ENCODE measurements at regions not wholly inside any gene's neighbourhood (a gene's known extent, or its start where the extent isn't known, plus 50 kb on each side); places are given as distances from the start of the nearest gene placed in this dataset.

DNA sequence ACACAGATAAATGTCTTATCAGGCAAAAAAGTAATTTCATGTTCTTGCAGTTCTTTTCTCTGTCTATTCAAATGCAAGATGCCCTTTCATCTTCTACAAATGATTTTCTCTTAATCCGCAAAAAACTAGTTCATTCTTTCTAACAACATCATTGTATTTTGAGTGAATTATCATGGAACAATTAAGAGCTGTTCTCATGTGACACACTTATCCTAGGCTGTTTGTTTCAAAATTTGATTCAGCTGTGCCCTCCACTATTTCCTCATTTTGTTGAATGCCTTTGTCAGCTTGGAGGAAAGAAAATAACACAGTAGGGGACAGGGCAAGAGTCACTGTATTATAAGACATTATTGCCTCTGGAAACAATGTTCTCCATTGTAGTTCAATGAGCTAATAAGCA is 396.9 kb downstream of the KCTD12 start:
- no peaks in the 10 kb centered on the region for H3K27me3 ChIP-seq (ENCODE audit: insufficient read depth)
- H3K9ac ChIP-seq = no peak overlapping the region
- no peak overlapping the region for H3K4me3 ChIP-seq (ENCODE audit: low read depth in 2 of 2, low read length in 1 of 2)
- H3F3A ChIP-seq (replicated peaks; ENCODE audit: insufficient read depth) = no peaks in the 10 kb centered on the region
- TF ChIP-seq RAD21 (IDR thresholded peaks at IDR 0.05; ENCODE audit: low read length) = no peak
- no peak for TF ChIP-seq NFIC (IDR thresholded peaks at IDR 0.05; ENCODE audit: borderline replicate concordance)
- TF ChIP-seq USF1 (IDR thresholded peaks at IDR 0.05; ENCODE audit: borderline replicate concordance, low read depth) = no peak
- no peak for TF ChIP-seq NRF1 (IDR thresholded peaks at IDR 0.05; ENCODE audit: low read depth, low read length)
- no peak for TF ChIP-seq GABPA (IDR thresholded peaks at IDR 0.05; ENCODE audit: low read depth)
- TF ChIP-seq SIN3A (IDR thresholded peaks at IDR 0.05; ENCODE audit: borderline replicate concordance, low read depth, low read length) = no peak
- no peak for TF ChIP-seq FOXM1 (IDR thresholded peaks at IDR 0.05; ENCODE audit: low read depth)
- TF ChIP-seq USF2 (IDR thresholded peaks at IDR 0.05; ENCODE audit: borderline replicate concordance, low read depth, low read length) = no peak
- no peak for TF ChIP-seq FOSL2 (IDR thresholded peaks at IDR 0.05; ENCODE audit: borderline replicate concordance, low read depth)
- TF ChIP-seq RFX5 (IDR thresholded peaks at IDR 0.05; ENCODE audit: low read length) = no peak
- TF ChIP-seq, protein P1, sequence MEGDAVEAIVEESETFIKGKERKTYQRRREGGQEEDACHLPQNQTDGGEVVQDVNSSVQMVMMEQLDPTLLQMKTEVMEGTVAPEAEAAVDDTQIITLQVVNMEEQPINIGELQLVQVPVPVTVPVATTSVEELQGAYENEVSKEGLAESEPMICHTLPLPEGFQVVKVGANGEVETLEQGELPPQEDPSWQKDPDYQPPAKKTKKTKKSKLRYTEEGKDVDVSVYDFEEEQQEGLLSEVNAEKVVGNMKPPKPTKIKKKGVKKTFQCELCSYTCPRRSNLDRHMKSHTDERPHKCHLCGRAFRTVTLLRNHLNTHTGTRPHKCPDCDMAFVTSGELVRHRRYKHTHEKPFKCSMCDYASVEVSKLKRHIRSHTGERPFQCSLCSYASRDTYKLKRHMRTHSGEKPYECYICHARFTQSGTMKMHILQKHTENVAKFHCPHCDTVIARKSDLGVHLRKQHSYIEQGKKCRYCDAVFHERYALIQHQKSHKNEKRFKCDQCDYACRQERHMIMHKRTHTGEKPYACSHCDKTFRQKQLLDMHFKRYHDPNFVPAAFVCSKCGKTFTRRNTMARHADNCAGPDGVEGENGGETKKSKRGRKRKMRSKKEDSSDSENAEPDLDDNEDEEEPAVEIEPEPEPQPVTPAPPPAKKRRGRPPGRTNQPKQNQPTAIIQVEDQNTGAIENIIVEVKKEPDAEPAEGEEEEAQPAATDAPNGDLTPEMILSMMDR (IDR thresholded peaks at IDR 0.05) = no peak
- no peak for TF ChIP-seq EZH2phosphoT487 (IDR thresholded peaks at IDR 0.05; ENCODE audit: borderline replicate concordance, low read depth)
- TF ChIP-seq TEAD4 (IDR thresholded peaks at IDR 0.05; ENCODE audit: borderline replicate concordance, insufficient read depth) = no peak
- no peak for TF ChIP-seq FOXJ3 (CRISPR knock-in tag; IDR thresholded peaks at IDR 0.05)
- TF ChIP-seq POLR2AphosphoS5 (IDR thresholded peaks at IDR 0.05; ENCODE audit: low read depth, low read length) = no peak
- TF ChIP-seq SMC3 (IDR thresholded peaks at IDR 0.05; ENCODE audit: low read depth, low read length) = no peak
- TF ChIP-seq, protein P2, sequence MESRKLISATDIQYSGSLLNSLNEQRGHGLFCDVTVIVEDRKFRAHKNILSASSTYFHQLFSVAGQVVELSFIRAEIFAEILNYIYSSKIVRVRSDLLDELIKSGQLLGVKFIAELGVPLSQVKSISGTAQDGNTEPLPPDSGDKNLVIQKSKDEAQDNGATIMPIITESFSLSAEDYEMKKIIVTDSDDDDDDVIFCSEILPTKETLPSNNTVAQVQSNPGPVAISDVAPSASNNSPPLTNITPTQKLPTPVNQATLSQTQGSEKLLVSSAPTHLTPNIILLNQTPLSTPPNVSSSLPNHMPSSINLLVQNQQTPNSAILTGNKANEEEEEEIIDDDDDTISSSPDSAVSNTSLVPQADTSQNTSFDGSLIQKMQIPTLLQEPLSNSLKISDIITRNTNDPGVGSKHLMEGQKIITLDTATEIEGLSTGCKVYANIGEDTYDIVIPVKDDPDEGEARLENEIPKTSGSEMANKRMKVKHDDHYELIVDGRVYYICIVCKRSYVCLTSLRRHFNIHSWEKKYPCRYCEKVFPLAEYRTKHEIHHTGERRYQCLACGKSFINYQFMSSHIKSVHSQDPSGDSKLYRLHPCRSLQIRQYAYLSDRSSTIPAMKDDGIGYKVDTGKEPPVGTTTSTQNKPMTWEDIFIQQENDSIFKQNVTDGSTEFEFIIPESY (IDR thresholded peaks at IDR 0.05; ENCODE audit: borderline replicate concordance, low read depth) = no peak
- TF ChIP-seq RXRA (IDR thresholded peaks at IDR 0.05; ENCODE audit: borderline replicate concordance, low read depth) = no peak
- H2AFZ ChIP-seq (ENCODE audit: low read depth) = no peak overlapping the region
- DNase-seq = no peak
- CTCF ChIA-PET = interaction anchor here (0.6 to 1.7 kb wide), 5 partner anchors 11 to 800 kb away, joined by 3 to 5 read pairs (median 3); no protein-coding TSS in a partner anchor
- H3K9me3 ChIP-seq = no peaks in the 10 kb centered on the region
- H3K4me2 ChIP-seq = no peak overlapping the region
- H3K27ac ChIP-seq (ENCODE audit: low read depth in 2 of 2, low read length in 1 of 2) = no peak overlapping the region
- no peaks in the 10 kb centered on the region for H3K9me2 ChIP-seq
- H3K79me2 ChIP-seq (ENCODE audit: insufficient read depth) = no peaks in the 10 kb centered on the region
- peaks cover 0 to 2% of the 10 kb centered on the region in 2 experiments; a peak in 1 of 4 replicates for H3K4me1 ChIP-seq (ENCODE audit: control insufficient read depth in 1 of 2, insufficient read depth in 2 of 2, low read depth in 1 of 2, low read length in 1 of 2)
- no peaks in the 10 kb centered on the region for H4K20me1 ChIP-seq (ENCODE audit: insufficient read depth)
- 69% methylated on average over 1 of the region's 1 CpG for WGBS (ENCODE audit: low lambda C conversion rate)
- POLR2A ChIA-PET = no interaction called here
- no peaks in the 10 kb centered on the region for H3K36me3 ChIP-seq (replicated peaks in 1 of 2; ENCODE audit: control insufficient read depth in 1 of 2, insufficient read depth in 2 of 2, low read length in 1 of 2)
